DND-41 (cell line): ENCODE measurements at regions not wholly inside any gene's neighbourhood (a gene's known extent, or its start where the extent isn't known, plus 50 kb on each side); places are given as distances from the start of the nearest gene placed in this dataset.

Experiments
- CTCF ChIP-seq: IDR thresholded peaks from 2 replicates; pipeline ENCODE4 v1.5.1; 2012; ENCODE audit warnings: borderline replicate concordance, low read length, moderate library complexity, mild to moderate bottlenecking; ENCODE audit not compliant: poor library complexity, severe bottlenecking; ENCODE audit errors: extremely low read depth
- EZH2 ChIP-seq: IDR thresholded peaks from 3 replicates; pipeline ENCODE4 v1.6.1; 2012; ENCODE audit warnings: borderline replicate concordance, low read depth, mild to moderate bottlenecking, moderate library complexity, low read length, inconsistent platforms; ENCODE audit not compliant: severe bottlenecking

GRCh38 chrY:8705636-8706300 is 631.5 kb upstream of the TSPY4 start:
- no peak for TF ChIP-seq CTCF
- no peak for TF ChIP-seq EZH2
